ENCODE measurements at regions not wholly inside any gene's neighbourhood (a gene's known extent, or its start where the extent isn't known, plus 50 kb on each side); places are given as distances from the start of the nearest gene placed in this dataset.
"Not testable (repeated sequence)": the region's sequence is repeated elsewhere in the genome, so short reads cannot be mapped to it uniquely, and the experiment has no call there.

GRCh38 chr1:242900558-242900957, 354.5 kb downstream of the CEP170 start:
- WGBS (ENCODE audit: extremely low coverage, insufficient coverage, insufficient read length): no CpG with 5 or more reads among the region's 2 CpGs
- not testable (repeated sequence) for H2AFZ ChIP-seq (ENCODE audit: insufficient read depth, low read length, poor library complexity); H3K27ac ChIP-seq (ENCODE audit: low read depth, low read length); H3K4ac ChIP-seq (ENCODE audit: low read depth, low read length); H2AK5ac ChIP-seq (ENCODE audit: low read length); H3K27me3 ChIP-seq (ENCODE audit: insufficient read depth, low read length); H3K79me1 ChIP-seq (ENCODE audit: low read length); H2BK12ac ChIP-seq (ENCODE audit: low read length); H3K4me1 ChIP-seq (ENCODE audit: control insufficient read depth in 1 of 2, insufficient read depth in 2 of 2, low read length in 2 of 2); H3K4me2 ChIP-seq (ENCODE audit: low read length); H4K91ac ChIP-seq (ENCODE audit: low read depth, low read length); H3K9me3 ChIP-seq (ENCODE audit: insufficient read depth, low read depth, low read length); H2BK120ac ChIP-seq (ENCODE audit: insufficient read depth, low read length, poor library complexity); H3K36me3 ChIP-seq (ENCODE audit: control insufficient read depth in 1 of 2, insufficient read depth in 2 of 2, low read length in 2 of 2); H3K18ac ChIP-seq (ENCODE audit: low read length); H4K8ac ChIP-seq (ENCODE audit: low read depth, low read length); H2BK5ac ChIP-seq (ENCODE audit: low read depth, low read length, poor library complexity); H3K4me3 ChIP-seq (ENCODE audit: low read depth, low read length); H3K79me2 ChIP-seq (ENCODE audit: control insufficient read depth, insufficient read depth, low read length, poor library complexity); H3K23ac ChIP-seq (ENCODE audit: low read length); H3K14ac ChIP-seq (ENCODE audit: low read length); H3K9ac ChIP-seq (ENCODE audit: low read length); H4K12ac ChIP-seq (ENCODE audit: low read depth, low read length); DNase-seq

- Histone ChIP-seq H3K4me2 (ENCODE audit: low read length) (peak overlapping the region; percentile 64), H3K18ac (ENCODE audit: low read length) (no peak overlapping the region), H3K4me3 (ENCODE audit: low read depth, low read length) (no peak overlapping the region), H4K91ac (ENCODE audit: low read depth, low read length) (peak overlapping the region; percentile 58), H3K9me3 (ENCODE audit: insufficient read depth, low read depth, low read length) (no peaks in the 10 kb centered on the region), H3K14ac (ENCODE audit: low read length) (no peak overlapping the region), H3K36me3 (ENCODE audit: control insufficient read depth in 1 of 2, insufficient read depth in 2 of 2, low read length in 2 of 2) (no peaks in the 10 kb centered on the region), H3K27ac (ENCODE audit: low read depth, low read length) (peak overlapping the region; percentile 25), H3K79me1 (ENCODE audit: low read length) (peaks cover 10% of the 10 kb centered on the region), H2AK5ac (ENCODE audit: low read length) (no peak overlapping the region), H3K9ac (ENCODE audit: low read length) (no peak overlapping the region), H2AFZ (ENCODE audit: insufficient read depth, low read length, poor library complexity) (no peak overlapping the region), H4K8ac (ENCODE audit: low read depth, low read length) (no peak overlapping the region), H2BK120ac (ENCODE audit: insufficient read depth, low read length, poor library complexity) (peak overlapping the region; percentile 41), H3K4ac (ENCODE audit: low read depth, low read length) (no peak overlapping the region), H3K79me2 (ENCODE audit: control insufficient read depth, insufficient read depth, low read length, poor library complexity) (no peaks in the 10 kb centered on the region), H3K23ac (ENCODE audit: low read length) (no peak overlapping the region), H2BK5ac (ENCODE audit: low read depth, low read length, poor library complexity) (peak overlapping the region; percentile 70), H3K27me3 (ENCODE audit: insufficient read depth, low read length) (no peaks in the 10 kb centered on the region), H3K4me1 (ENCODE audit: control insufficient read depth in 1 of 2, insufficient read depth in 2 of 2, low read length in 2 of 2) (peaks cover 3% of the 10 kb centered on the region in 2 experiments), H4K12ac (ENCODE audit: low read depth, low read length) (no peak overlapping the region), H2BK12ac (ENCODE audit: low read length) (no peak overlapping the region)
- no CpG with 5 or more reads among the region's 42 CpGs for WGBS (ENCODE audit: extremely low coverage, insufficient coverage, insufficient read length)
- peak; percentile 52 to 60 for DNase-seq
These were observed 364.8 kb downstream of the CEP170 start for GRCh38 chr1:242890192-242890741.

- no peak overlapping the region for H3K4me2 ChIP-seq (ENCODE audit: low read length)
- no CpG with 5 or more reads among the region's 2 CpGs for WGBS (ENCODE audit: extremely low coverage, insufficient coverage, insufficient read length)
These were observed 361.6 kb upstream of the PLD5 start for GRCh38 chr1:242886137-242886536.

GRCh38 chr1:242880022-242880421, 355.5 kb upstream of the PLD5 start:
- not testable (repeated sequence) for H3K36me3 ChIP-seq (ENCODE audit: control insufficient read depth in 1 of 2, insufficient read depth in 2 of 2, low read length in 2 of 2); H2BK5ac ChIP-seq (ENCODE audit: low read depth, low read length, poor library complexity); H2BK120ac ChIP-seq (ENCODE audit: insufficient read depth, low read length, poor library complexity); H3K79me2 ChIP-seq (ENCODE audit: control insufficient read depth, insufficient read depth, low read length, poor library complexity); DNase-seq; H3K27me3 ChIP-seq (ENCODE audit: insufficient read depth, low read length); H4K91ac ChIP-seq (ENCODE audit: low read depth, low read length); H3K4ac ChIP-seq (ENCODE audit: low read depth, low read length); H4K8ac ChIP-seq (ENCODE audit: low read depth, low read length); H3K18ac ChIP-seq (ENCODE audit: low read length); H3K14ac ChIP-seq (ENCODE audit: low read length); H3K4me2 ChIP-seq (ENCODE audit: low read length); H4K12ac ChIP-seq (ENCODE audit: low read depth, low read length); H3K4me1 ChIP-seq (ENCODE audit: control insufficient read depth in 1 of 2, insufficient read depth in 2 of 2, low read length in 2 of 2); H3K4me3 ChIP-seq (ENCODE audit: low read depth, low read length); H3K27ac ChIP-seq (ENCODE audit: low read depth, low read length); H3K9ac ChIP-seq (ENCODE audit: low read length); H3K79me1 ChIP-seq (ENCODE audit: low read length); H3K9me3 ChIP-seq (ENCODE audit: insufficient read depth, low read depth, low read length); H3K23ac ChIP-seq (ENCODE audit: low read length); H2AK5ac ChIP-seq (ENCODE audit: low read length); H2AFZ ChIP-seq (ENCODE audit: insufficient read depth, low read length, poor library complexity); H2BK12ac ChIP-seq (ENCODE audit: low read length)
- no CpG with 5 or more reads among the region's 5 CpGs for WGBS (ENCODE audit: extremely low coverage, insufficient coverage, insufficient read length)

More at GRCh38 chr1:242886137-242886536, 361.6 kb upstream of the PLD5 start:
- Histone ChIP-seq H2AFZ (ENCODE audit: insufficient read depth, low read length, poor library complexity) (no peak overlapping the region), H4K12ac (ENCODE audit: low read depth, low read length) (no peak overlapping the region), H2BK5ac (ENCODE audit: low read depth, low read length, poor library complexity) (no peak overlapping the region), H3K14ac (ENCODE audit: low read length) (no peak overlapping the region), H3K79me1 (ENCODE audit: low read length) (peaks cover 5% of the 10 kb centered on the region), H3K27me3 (ENCODE audit: insufficient read depth, low read length) (no peaks in the 10 kb centered on the region), H3K4me3 (ENCODE audit: low read depth, low read length) (no peak overlapping the region), H3K36me3 (ENCODE audit: control insufficient read depth in 1 of 2, insufficient read depth in 2 of 2, low read length in 2 of 2) (no peaks in the 10 kb centered on the region), H4K91ac (ENCODE audit: low read depth, low read length) (no peak overlapping the region), H3K79me2 (ENCODE audit: control insufficient read depth, insufficient read depth, low read length, poor library complexity) (no peaks in the 10 kb centered on the region), H2BK120ac (ENCODE audit: insufficient read depth, low read length, poor library complexity) (no peak overlapping the region), H4K8ac (ENCODE audit: low read depth, low read length) (no peak overlapping the region), H3K23ac (ENCODE audit: low read length) (no peak overlapping the region), H3K9ac (ENCODE audit: low read length) (no peak overlapping the region), H3K18ac (ENCODE audit: low read length) (no peak overlapping the region), H3K4me1 (ENCODE audit: control insufficient read depth in 1 of 2, insufficient read depth in 2 of 2, low read length in 2 of 2) (no peaks in the 10 kb centered on the region), H2AK5ac (ENCODE audit: low read length) (no peak overlapping the region), H3K9me3 (ENCODE audit: insufficient read depth, low read depth, low read length) (no peaks in the 10 kb centered on the region), H2BK12ac (ENCODE audit: low read length) (no peak overlapping the region), H3K4ac (ENCODE audit: low read depth, low read length) (no peak overlapping the region), H3K27ac (ENCODE audit: low read depth, low read length) (no peak overlapping the region)
- no peak for DNase-seq

Data from trophoblast cell (in vitro differentiated cells and primary cell).